HepG2 (cell line): ENCODE measurements at regions not wholly inside any gene's neighbourhood (a gene's known extent, or its start where the extent isn't known, plus 50 kb on each side); places are given as distances from the start of the nearest gene placed in this dataset.

Experiments used
- ATAC-seq: fragments of 200-7000 bp; cut with Tn5 transposase; 3 replicates; pipeline ENCODE4 v1.9.1; 2020; ENCODE audit warnings: mild to moderate bottlenecking, moderate library complexity
- BruUV-seq: library from RNA; stranded (reverse); fragments of 400-500 nt; replicated peaks from 2 replicates; lab custom pipeline; 2021; lab: Mats Ljungman, UMichigan
- CTCF ChIA-PET: fragments of 300-600 bp; formaldehyde crosslinking; extraction: SDS; loops from one replicate; lab custom pipeline; 2021; ENCODE audit warnings: low total read pairs, inconsistent platforms, low intra/inter-chr PET ratio; lab: Yijun Ruan, JAX
- POLR2A ChIA-PET: fragments of 350-600 bp; sonication (Branson Sonifier 250); formaldehyde crosslinking; loops from one replicate; lab custom pipeline; 2020; ENCODE audit warnings: antibody characterized with exemption, inconsistent platforms; lab: Yijun Ruan, JAX
- DNase-seq: peaks from one replicate; pipeline ENCODE4 v3.0.0-alpha.2; 2015; ENCODE audit warnings: low spot score
- FAIRE-seq: peaks from 3 replicates; lab custom pipeline; 2011; peaks lifted over from hg19 to GRCh38; lab: Jason Lieb, UNC
- H2AFZ ChIP-seq: one replicate; pipeline ENCODE4 v1.6.1; 2011; ENCODE audit warnings: low read length, inconsistent platforms
- H3K27ac ChIP-seq: fragments of 300-600 bp; 3 replicates; pipeline ENCODE4 v1.8.0; 2011; ENCODE audit warnings: mixed run types, mild to moderate bottlenecking, mixed read lengths, low read length, inconsistent platforms; ENCODE audit not compliant: insufficient read depth; ENCODE audit errors: extremely low read length
- H3K27me3 ChIP-seq, 2 experiments: fragments of 200-600 bp in 1 of 2; 2 replicates in 1 of 2; 3 replicates in 1 of 2; pipeline versions ENCODE4 v1.6.0 to v1.8.0; 2011; ENCODE audit warnings: low read length in 2 of 2, mild to moderate bottlenecking in 2 of 2, moderate library complexity in 2 of 2, inconsistent platforms in 1 of 2; ENCODE audit not compliant: insufficient read depth in 2 of 2, control insufficient read depth in 1 of 2
- H3K36me3 ChIP-seq, 2 experiments: fragments of 200-600 bp in 1 of 2; replicated peaks in 1 of 2; 2 replicates in 1 of 2; 3 replicates in 1 of 2; pipeline versions ENCODE4 v1.5.1 to v1.8.0; 2011; ENCODE audit warnings: low read length in 2 of 2, inconsistent platforms in 1 of 2; ENCODE audit not compliant: insufficient read depth in 2 of 2, control insufficient read depth in 1 of 2
- H3K4me1 ChIP-seq: 2 replicates; pipeline ENCODE4 v1.5.1; 2012; ENCODE audit warnings: low read length, inconsistent platforms; ENCODE audit not compliant: insufficient read depth
- H3K4me2 ChIP-seq: 2 replicates; pipeline ENCODE4 v1.6.0; 2011; ENCODE audit warnings: low read depth, low read length, inconsistent platforms
- H3K4me3 ChIP-seq, 3 experiments: fragments of 200-600 bp in 1 of 3; sonication (generic), shearing (Covaris generic) in 1 of 3; replicated peaks in 1 of 3; 2 replicates each; pipeline ENCODE4 v1.5.1; 2011 to 2016; ENCODE audit warnings: low read length in 3 of 3, inconsistent platforms in 2 of 3, low read depth in 2 of 3, mild to moderate bottlenecking in 2 of 3, control low read depth in 1 of 3, mixed read lengths in 1 of 3; ENCODE audit not compliant: insufficient read depth in 1 of 3
- H3K79me2 ChIP-seq: one replicate; pipeline ENCODE4 v1.6.1; 2011; ENCODE audit warnings: low read length, inconsistent platforms; ENCODE audit not compliant: insufficient read depth
- H3K9ac ChIP-seq: 2 replicates; pipeline ENCODE4 v1.6.0; 2011; ENCODE audit warnings: mild to moderate bottlenecking, low read depth, low read length, inconsistent platforms; ENCODE audit not compliant: insufficient read depth
- H3K9me3 ChIP-seq: 2 replicates; pipeline ENCODE4 v1.5.1; 2012; ENCODE audit warnings: mild to moderate bottlenecking, low read length
- H4K20me1 ChIP-seq: 2 replicates; pipeline ENCODE4 v1.6.0; 2011; ENCODE audit warnings: inconsistent platforms, mild to moderate bottlenecking, low read length, moderate library complexity; ENCODE audit not compliant: insufficient read depth
- HDAC6 ChIP-seq: fragments of 200-600 bp; sonication (generic); IDR thresholded peaks from 2 replicates; pipeline ENCODE4 v1.7.0; 2017; ENCODE audit warnings: mild to moderate bottlenecking, antibody characterized with exemption, low read length, low read depth
- TFE3 ChIP-seq: IDR thresholded peaks from 2 replicates; pipeline ENCODE4 v1.6.1; 2016
- TRIM22 ChIP-seq: fragments of 450-650 bp; IDR thresholded peaks from 2 replicates; pipeline ENCODE4 v1.6.1; 2017
- ZMAT5 ChIP-seq: sonication (generic); formaldehyde crosslinking; IDR thresholded peaks from 2 replicates; pipeline ENCODE4 v1.5.0; 2020; ENCODE audit warnings: mild to moderate bottlenecking, low read depth, missing genetic modification reagents, borderline replicate concordance
- ZNF382 ChIP-seq: sonication (generic); formaldehyde crosslinking; IDR thresholded peaks from 2 replicates; pipeline ENCODE4 v1.5.0; 2020; ENCODE audit warnings: missing genetic modification reagents, mild to moderate bottlenecking, borderline replicate concordance
- ZNF383 ChIP-seq: sonication (generic); formaldehyde crosslinking; IDR thresholded peaks from 2 replicates; pipeline ENCODE4 v1.4.0; 2020; ENCODE audit warnings: missing genetic modification reagents, mild to moderate bottlenecking, borderline replicate concordance
- WGBS: methylation state at CpG from one replicate; pipeline ENCODE4 v1.1.6; 2017; ENCODE audit warnings: low lambda C conversion rate; 5-methylcytosine and 5-hydroxymethylcytosine counted together
- in situ Hi-C: cut with HindIII; loops from 2 replicates; pipeline ENCODE4 v1.10.0; 2017; ENCODE audit warnings: low pct_unique_long_range_greater_than_20kb; ENCODE audit not compliant: extremely low pct_ligation_motif_present
- intact Hi-C: fragments of 100-400 bp; cut with micrococcal nuclease; formaldehyde crosslinking; loops from one replicate; pipeline ENCODE4 v1.10.0; 2022; ENCODE audit not compliant: unreplicated experiment

GRCh38 chr1:87935130-87935529, 606.5 kb downstream of the LMO4 start:
- TF ChIP-seq HDAC6 (no peak), TRIM22 (no peak), ZNF383 (no peak), ZMAT5 (CRISPR knock-in tag) (no peak), TFE3 (CRISPR knock-in tag) (no peak), ZNF382 (CRISPR knock-in tag) (no peak)
- intact Hi-C loops, result no loop called here
- H3K4me1 ChIP-seq, result no peaks in the 10 kb centered on the region
- no peak for ATAC-seq
- no peaks in the 10 kb centered on the region for H3K27me3 ChIP-seq
- H3K4me3 ChIP-seq, result no peak overlapping the region
- no TSS peak for BruUV-seq
- H3K9ac ChIP-seq, result no peak overlapping the region
- no peak for DNase-seq
- ChIA-PET CTCF (no interaction called here), POLR2A (no interaction called here)
- 66% methylated on average over 2 of the region's 2 CpGs for WGBS
- H2AFZ ChIP-seq, result no peak overlapping the region
- no peak for FAIRE-seq
- H3K36me3 ChIP-seq, result no peaks in the 10 kb centered on the region
- H4K20me1 ChIP-seq, result no peaks in the 10 kb centered on the region
- no peak overlapping the region for H3K27ac ChIP-seq
- in situ Hi-C loops, result no loop called here
- H3K9me3 ChIP-seq, result 0 out of 2 replicates have a peak, but pooled peaks cover 5% of the 10 kb centered on the region
- H3K4me2 ChIP-seq, result no peak overlapping the region
- no peaks in the 10 kb centered on the region for H3K79me2 ChIP-seq
